CD14-positive monocyte (primary cell): ENCODE measurements at regions not wholly inside any gene's neighbourhood (a gene's known extent, or its start where the extent isn't known, plus 50 kb on each side); places are given as distances from the start of the nearest gene placed in this dataset.

Source experiments
- DNase-seq, 3 donors: peaks; one replicate each; pipeline ENCODE4 v3.0.0-alpha.2; 2011 to 2022
- H2AFZ ChIP-seq: 2 replicates; pipeline ENCODE4 v1.6.0; 2012; ENCODE audit warnings: mild to moderate bottlenecking, low read depth, low read length, inconsistent platforms; ENCODE audit not compliant: insufficient read depth, poor library complexity, severe bottlenecking
- H3K27ac ChIP-seq, 2 donors: 1 replicate in 1 of 2; 2 replicates in 1 of 2; pipeline ENCODE4 v1.5.1; 2012 to 2013; ENCODE audit warnings: low read length in 2 of 2, control low read depth in 1 of 2, inconsistent platforms in 1 of 2, low read depth in 1 of 2, mild to moderate bottlenecking in 1 of 2
- H3K27me3 ChIP-seq, 2 donors: one replicate each; pipeline versions ENCODE4 v1.6.0 to v1.6.1; 2011 to 2013; ENCODE audit warnings: low read length in 2 of 2; ENCODE audit not compliant: control insufficient read depth in 2 of 2, insufficient read depth in 2 of 2
- H3K36me3 ChIP-seq, 2 donors: replicated peaks in 1 of 2; 1 replicate in 1 of 2; 2 replicates in 1 of 2; pipeline versions ENCODE4 v1.5.1 to v1.6.1; 2012 to 2013; ENCODE audit warnings: low read length in 2 of 2, control low read depth in 1 of 2, inconsistent platforms in 1 of 2, mild to moderate bottlenecking in 1 of 2; ENCODE audit not compliant: insufficient read depth in 2 of 2, control insufficient read depth in 1 of 2
- H3K4me1 ChIP-seq, 2 donors: 1 replicate in 1 of 2; 2 replicates in 1 of 2; pipeline versions ENCODE4 v1.5.1 to v1.6.1; 2012 to 2013; ENCODE audit warnings: low read length in 2 of 2, control low read depth in 1 of 2, inconsistent platforms in 1 of 2, mild to moderate bottlenecking in 1 of 2, moderate library complexity in 1 of 2; ENCODE audit not compliant: insufficient read depth in 2 of 2, control insufficient read depth in 1 of 2
- H3K4me2 ChIP-seq: replicated peaks from 2 replicates; pipeline ENCODE3; 2012; ENCODE audit warnings: low read length, moderate library complexity, mild to moderate bottlenecking; ENCODE audit not compliant: poor library complexity, severe bottlenecking; ENCODE audit errors: extremely low read depth
- H3K4me3 ChIP-seq, 3 experiments: fragments of 200-600 bp in 1 of 3; sonication (generic) in 1 of 3; replicated peaks in 1 of 3; 1 replicate in 2 of 3; 2 replicates in 1 of 3; pipeline ENCODE4 v1.5.1; 2011 to 2013; ENCODE audit warnings: low read length in 3 of 3, mild to moderate bottlenecking in 3 of 3, control low read depth in 2 of 3, low read depth in 2 of 3, inconsistent platforms in 1 of 3, moderate library complexity in 1 of 3
- H3K79me2 ChIP-seq: 2 replicates; pipeline ENCODE4 v1.6.0; 2012; ENCODE audit warnings: mild to moderate bottlenecking, control low read depth, inconsistent platforms, low read length, moderate library complexity; ENCODE audit not compliant: insufficient read depth
- H3K9ac ChIP-seq: 2 replicates; pipeline ENCODE4 v1.6.0; 2017; ENCODE audit warnings: low read length, mild to moderate bottlenecking; ENCODE audit not compliant: insufficient read depth, poor library complexity, severe bottlenecking
- H3K9me3 ChIP-seq, 2 donors: replicated peaks in 1 of 2; 1 replicate in 1 of 2; 2 replicates in 1 of 2; pipeline versions ENCODE4 v1.5.1 to v1.6.1; 2012 to 2013; ENCODE audit warnings: low read length in 2 of 2, control low read depth in 1 of 2; ENCODE audit not compliant: control insufficient read depth in 1 of 2, insufficient read depth in 1 of 2
- H4K20me1 ChIP-seq: 2 replicates; pipeline ENCODE4 v1.6.0; 2012; ENCODE audit warnings: mild to moderate bottlenecking, low read length, control low read depth, moderate library complexity; ENCODE audit not compliant: insufficient read depth
- H3K27ac Mint-ChIP-seq, 7 donors: one replicate each; pipeline ENCODE4 v1.8.0; 2020; ENCODE audit warnings: mild to moderate bottlenecking in 7 of 7, mixed read lengths in 7 of 7, moderate library complexity in 6 of 7, inconsistent platforms in 2 of 7
- H3K27me3 Mint-ChIP-seq, 3 donors: one replicate each; pipeline ENCODE4 v1.8.0; 2021 to 2022; ENCODE audit warnings: low read depth in 3 of 3, mild to moderate bottlenecking in 3 of 3, mixed read lengths in 3 of 3, moderate library complexity in 3 of 3, inconsistent platforms in 1 of 3
- H3K36me3 Mint-ChIP-seq, 2 donors: one replicate each; pipeline ENCODE4 v1.8.0; 2020; ENCODE audit warnings: mixed read lengths in 2 of 2, inconsistent platforms in 1 of 2, mild to moderate bottlenecking in 1 of 2
- H3K4me1 Mint-ChIP-seq: one replicate; pipeline ENCODE4 v1.8.0; 2020; ENCODE audit warnings: mild to moderate bottlenecking, mixed read lengths
- H3K4me3 Mint-ChIP-seq, 2 donors: one replicate each; pipeline ENCODE4 v1.8.0; 2020; ENCODE audit warnings: mild to moderate bottlenecking in 2 of 2, mixed read lengths in 2 of 2, moderate library complexity in 1 of 2
- H3K9me3 Mint-ChIP-seq, 7 donors: one replicate each; pipeline ENCODE4 v1.8.0; 2020 to 2022; ENCODE audit warnings: mixed read lengths in 7 of 7, mild to moderate bottlenecking in 6 of 7, moderate library complexity in 6 of 7, inconsistent platforms in 2 of 7
- WGBS: methylation state at CpG from one replicate; pipeline ENCODE4 v1.1.5; 2013; ENCODE audit warnings: missing lambda C conversion rate; ENCODE audit not compliant: insufficient coverage; 5-methylcytosine and 5-hydroxymethylcytosine counted together
- intact Hi-C, 2 donors: fragments of 100-400 bp; cut with micrococcal nuclease; formaldehyde crosslinking; loops; one replicate each; pipeline versions ENCODE4 v1.15.0 to v1.15.1; 2023
- TF ChIP-seq, protein P1 (sequence below): fragments of 200-600 bp; IDR thresholded peaks from one replicate; pipeline ENCODE4 v1.8.0; 2022; ENCODE audit warnings: antibody characterized with exemption, mild to moderate bottlenecking

GRCh38 chr2:71785516-71785981, 332.2 kb downstream of the DYSF start:
- Mint-ChIP-seq H3K27ac (no peak overlapping the region), H3K4me3 (no peak overlapping the region), H3K27me3 (peaks cover 3 to 18% (median 10%) of the 10 kb centered on the region in 3 donors), H3K9me3 (peaks cover 0 to 2% (median 0%) of the 10 kb centered on the region in 7 donors), H3K36me3 (no peaks in the 10 kb centered on the region), H3K4me1 (no peaks in the 10 kb centered on the region)
- DNase-seq, result no peak
- H2AFZ ChIP-seq, result no peak overlapping the region
- no peak overlapping the region for H3K4me2 ChIP-seq
- H4K20me1 ChIP-seq, result no peaks in the 10 kb centered on the region
- H3K36me3 ChIP-seq, result no peaks in the 10 kb centered on the region
- WGBS, result 45% methylated on average over 13 of the region's 23 CpGs
- no peak overlapping the region for H3K9ac ChIP-seq
- no peak overlapping the region for H3K27ac ChIP-seq
- TF ChIP-seq, protein P1, sequence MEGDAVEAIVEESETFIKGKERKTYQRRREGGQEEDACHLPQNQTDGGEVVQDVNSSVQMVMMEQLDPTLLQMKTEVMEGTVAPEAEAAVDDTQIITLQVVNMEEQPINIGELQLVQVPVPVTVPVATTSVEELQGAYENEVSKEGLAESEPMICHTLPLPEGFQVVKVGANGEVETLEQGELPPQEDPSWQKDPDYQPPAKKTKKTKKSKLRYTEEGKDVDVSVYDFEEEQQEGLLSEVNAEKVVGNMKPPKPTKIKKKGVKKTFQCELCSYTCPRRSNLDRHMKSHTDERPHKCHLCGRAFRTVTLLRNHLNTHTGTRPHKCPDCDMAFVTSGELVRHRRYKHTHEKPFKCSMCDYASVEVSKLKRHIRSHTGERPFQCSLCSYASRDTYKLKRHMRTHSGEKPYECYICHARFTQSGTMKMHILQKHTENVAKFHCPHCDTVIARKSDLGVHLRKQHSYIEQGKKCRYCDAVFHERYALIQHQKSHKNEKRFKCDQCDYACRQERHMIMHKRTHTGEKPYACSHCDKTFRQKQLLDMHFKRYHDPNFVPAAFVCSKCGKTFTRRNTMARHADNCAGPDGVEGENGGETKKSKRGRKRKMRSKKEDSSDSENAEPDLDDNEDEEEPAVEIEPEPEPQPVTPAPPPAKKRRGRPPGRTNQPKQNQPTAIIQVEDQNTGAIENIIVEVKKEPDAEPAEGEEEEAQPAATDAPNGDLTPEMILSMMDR, result no peak
- H3K4me1 ChIP-seq, result no peaks in the 10 kb centered on the region
- intact Hi-C loops, result no loop called here
- H3K79me2 ChIP-seq, result no peaks in the 10 kb centered on the region
- H3K4me3 ChIP-seq, result no peak overlapping the region
- no peaks in the 10 kb centered on the region for H3K27me3 ChIP-seq
- H3K9me3 ChIP-seq, result no peaks in the 10 kb centered on the region

GRCh38 chr2:71784734-71785511, 331.6 kb downstream of the DYSF start:
- no peaks in the 10 kb centered on the region for H3K4me1 ChIP-seq
- intact Hi-C loops, result no loop called here
- H3K27ac ChIP-seq, result no peak overlapping the region
- H3K9me3 ChIP-seq, result no peaks in the 10 kb centered on the region
- no peak overlapping the region for H3K4me3 ChIP-seq
- TF ChIP-seq, protein P1, result no peak
- no peaks in the 10 kb centered on the region for H3K36me3 Mint-ChIP-seq
- H4K20me1 ChIP-seq, result no peaks in the 10 kb centered on the region
- DNase-seq, result no peak
- no peaks in the 10 kb centered on the region for H3K36me3 ChIP-seq
- no peak overlapping the region for H3K4me2 ChIP-seq
- no peak overlapping the region for H3K27ac Mint-ChIP-seq
- H3K79me2 ChIP-seq, result no peaks in the 10 kb centered on the region
- no peaks in the 10 kb centered on the region for H3K4me1 Mint-ChIP-seq
- no peak overlapping the region for H3K9ac ChIP-seq
- peaks cover 3 to 18% (median 13%) of the 10 kb centered on the region in 3 donors for H3K27me3 Mint-ChIP-seq
- H2AFZ ChIP-seq, result no peak overlapping the region
- H3K9me3 Mint-ChIP-seq, result peaks cover 0 to 2% (median 0%) of the 10 kb centered on the region in 7 donors
- no peak overlapping the region for H3K4me3 Mint-ChIP-seq
- WGBS, result 90% methylated on average over 2 of the region's 8 CpGs
- no peaks in the 10 kb centered on the region for H3K27me3 ChIP-seq
